HUES48 (cell line): ENCODE measurements at regions not wholly inside any gene's neighbourhood (a gene's known extent, or its start where the extent isn't known, plus 50 kb on each side); places are given as distances from the start of the nearest gene placed in this dataset.
"Not testable (repeated sequence)": the region's sequence is repeated elsewhere in the genome, so short reads cannot be mapped to it uniquely, and the experiment has no call there.

ENCODE experiments used
- H3K27ac ChIP-seq: one replicate; pipeline ENCODE4 v1.7.0; 2013; ENCODE audit warnings: low read depth, low read length, inconsistent platforms
- H3K27me3 ChIP-seq: 2 replicates; pipeline ENCODE4 v1.6.1; 2013; ENCODE audit warnings: mild to moderate bottlenecking, low read length; ENCODE audit not compliant: control insufficient read depth, insufficient read depth
- H3K36me3 ChIP-seq: 2 replicates; pipeline ENCODE4 v1.6.1; 2013; ENCODE audit warnings: low read length; ENCODE audit not compliant: control insufficient read depth, insufficient read depth
- H3K4me1 ChIP-seq: 2 replicates; pipeline ENCODE4 v1.6.1; 2013; ENCODE audit warnings: mild to moderate bottlenecking, low read length; ENCODE audit not compliant: control insufficient read depth, insufficient read depth
- H3K4me3 ChIP-seq: 2 replicates; pipeline ENCODE4 v1.5.1; 2013; ENCODE audit warnings: mild to moderate bottlenecking, low read depth, low read length
- H3K9ac ChIP-seq: 2 replicates; pipeline ENCODE4 v1.6.1; 2013; ENCODE audit warnings: mild to moderate bottlenecking, low read depth, low read length, moderate library complexity
- H3K9me3 ChIP-seq: 2 replicates; pipeline ENCODE4 v1.6.1; 2013; ENCODE audit warnings: low read length; ENCODE audit not compliant: control insufficient read depth, insufficient read depth

DNA sequence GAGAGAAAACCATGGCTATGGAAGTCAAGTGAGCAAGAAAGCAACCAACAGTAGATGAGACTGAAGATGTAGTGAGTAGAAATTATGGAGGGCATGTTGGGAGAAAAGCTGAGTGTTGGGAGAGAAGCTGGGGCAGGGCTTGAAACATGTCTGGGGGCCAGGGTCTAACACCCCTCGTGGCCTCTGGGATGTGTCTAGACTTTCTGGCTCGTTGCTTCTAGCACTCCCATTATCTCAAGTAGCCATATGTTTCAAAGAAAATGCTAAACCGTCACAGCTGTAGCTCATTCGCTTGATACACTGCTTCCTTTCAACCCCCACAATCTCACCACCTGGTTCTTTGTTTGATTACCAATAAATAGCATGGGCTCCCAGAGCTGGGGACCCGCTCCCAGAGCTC is 83.8 kb upstream of the BCHE start:
- Histone ChIP-seq H3K4me1 (no peaks in the 10 kb centered on the region), H3K9ac (no peak overlapping the region), H3K9me3 (no peaks in the 10 kb centered on the region), H3K36me3 (no peaks in the 10 kb centered on the region), H3K4me3 (no peak overlapping the region), H3K27ac (no peak overlapping the region), H3K27me3 (no peaks in the 10 kb centered on the region)

DNA sequence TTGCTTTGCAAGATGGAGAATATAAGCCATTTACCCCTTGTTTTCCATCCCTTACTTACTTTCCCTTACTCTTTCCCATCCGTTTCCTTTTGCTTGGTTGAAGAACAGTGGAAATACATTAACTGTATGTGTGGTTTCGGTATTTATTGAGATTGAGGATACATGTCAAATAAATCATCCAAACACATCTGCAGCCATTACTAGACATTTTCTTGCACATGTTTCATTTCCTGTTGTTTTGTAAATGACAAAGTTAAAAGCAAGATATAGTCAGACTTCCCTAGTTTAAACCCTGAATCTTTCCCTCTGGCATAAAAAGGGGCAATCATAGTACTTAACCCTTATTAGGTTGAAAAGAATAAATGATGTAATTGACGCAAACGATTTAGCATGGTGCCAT is 82.1 kb upstream of the BCHE start:
- no peaks in the 10 kb centered on the region for H3K4me1 ChIP-seq
- H3K4me3 ChIP-seq = no peak overlapping the region
- no peak overlapping the region for H3K9ac ChIP-seq
- no peak overlapping the region for H3K27ac ChIP-seq
- no peaks in the 10 kb centered on the region for H3K27me3 ChIP-seq
- H3K36me3 ChIP-seq = no peaks in the 10 kb centered on the region
- H3K9me3 ChIP-seq = no peaks in the 10 kb centered on the region

DNA sequence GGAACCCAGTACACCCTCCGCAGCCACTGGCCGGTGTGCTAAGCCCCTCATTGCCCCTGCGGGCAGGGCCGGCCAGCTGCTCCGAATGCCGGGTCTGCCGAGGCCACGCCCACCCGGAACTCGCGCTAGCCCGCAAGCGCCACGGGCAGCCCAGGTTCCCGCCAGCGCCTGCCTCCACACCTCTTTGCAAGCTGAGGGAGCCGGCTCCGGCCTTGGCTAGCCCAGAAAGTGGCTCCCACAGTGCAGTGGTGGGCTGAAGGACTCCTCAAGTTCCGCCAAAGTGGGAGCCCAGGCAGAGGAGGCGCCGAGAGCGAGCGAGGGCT is 81.4 kb upstream of the BCHE start:
- Histone ChIP-seq H3K9ac (no peak overlapping the region), H3K4me1 (no peaks in the 10 kb centered on the region), H3K27ac (no peak overlapping the region), H3K27me3 (no peaks in the 10 kb centered on the region), H3K36me3 (no peaks in the 10 kb centered on the region), H3K9me3 (no peaks in the 10 kb centered on the region), H3K4me3 (no peak overlapping the region)

DNA sequence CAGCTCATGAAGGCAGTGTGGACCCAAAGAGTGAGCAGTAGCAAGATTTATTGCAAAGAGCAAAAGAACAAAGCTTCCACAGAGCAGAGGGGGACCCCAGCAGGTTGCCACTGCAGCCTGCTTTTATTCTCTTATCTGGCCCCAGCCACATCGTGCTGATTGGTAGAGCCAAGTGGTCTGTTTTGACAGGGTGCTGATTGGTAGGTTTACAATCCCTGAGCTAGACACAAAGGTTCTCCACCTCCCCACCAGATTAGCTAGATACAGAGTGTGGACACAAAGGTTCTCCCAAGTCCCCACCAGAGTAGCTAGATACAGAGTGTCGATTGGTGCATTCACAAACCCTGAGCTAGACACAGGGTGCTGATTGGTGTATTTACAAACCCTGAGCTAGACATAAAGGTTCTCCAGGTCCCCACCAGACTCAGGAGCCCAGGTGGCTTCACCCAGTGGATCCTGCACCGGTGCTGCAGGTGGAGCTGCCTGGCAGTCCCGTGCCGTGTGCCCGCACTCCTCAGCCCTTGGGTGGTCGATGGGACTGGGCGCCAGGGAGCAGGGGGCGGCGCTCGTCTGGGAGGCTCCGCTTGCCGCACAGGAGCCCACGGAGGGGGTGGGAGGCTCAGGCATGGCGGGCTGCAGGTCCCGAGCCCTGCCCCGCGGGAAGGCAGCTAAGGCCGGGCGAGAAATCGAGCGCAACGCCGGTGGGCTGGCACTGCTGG is 80.9 kb upstream of the BCHE start:
- H3K27me3 ChIP-seq, H3K4me1 ChIP-seq, H3K27ac ChIP-seq, H3K9me3 ChIP-seq, H3K9ac ChIP-seq, H3K4me3 ChIP-seq, H3K36me3 ChIP-seq: not testable (repeated sequence)

DNA sequence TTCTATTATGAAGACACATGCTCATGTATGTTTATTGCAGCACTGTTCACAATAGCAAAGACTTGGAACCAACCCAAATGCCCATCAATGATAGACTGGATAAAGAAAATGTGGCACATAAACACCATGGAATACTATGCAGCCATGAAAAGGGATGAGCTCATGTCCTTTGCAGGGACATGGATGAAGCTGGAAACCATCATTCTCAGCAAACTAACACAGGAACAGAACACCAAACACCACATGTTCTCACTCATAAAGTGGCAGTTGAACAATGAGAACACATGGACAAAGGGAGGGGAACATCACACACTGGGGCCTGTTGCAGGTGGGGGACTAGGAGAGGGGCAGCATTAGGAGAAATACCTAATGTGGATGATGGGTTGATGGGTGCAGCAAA is 77.9 kb upstream of the BCHE start:
- not testable (repeated sequence) for H3K27ac ChIP-seq, H3K36me3 ChIP-seq, H3K9ac ChIP-seq, H3K9me3 ChIP-seq, H3K4me3 ChIP-seq, H3K4me1 ChIP-seq, H3K27me3 ChIP-seq

DNA sequence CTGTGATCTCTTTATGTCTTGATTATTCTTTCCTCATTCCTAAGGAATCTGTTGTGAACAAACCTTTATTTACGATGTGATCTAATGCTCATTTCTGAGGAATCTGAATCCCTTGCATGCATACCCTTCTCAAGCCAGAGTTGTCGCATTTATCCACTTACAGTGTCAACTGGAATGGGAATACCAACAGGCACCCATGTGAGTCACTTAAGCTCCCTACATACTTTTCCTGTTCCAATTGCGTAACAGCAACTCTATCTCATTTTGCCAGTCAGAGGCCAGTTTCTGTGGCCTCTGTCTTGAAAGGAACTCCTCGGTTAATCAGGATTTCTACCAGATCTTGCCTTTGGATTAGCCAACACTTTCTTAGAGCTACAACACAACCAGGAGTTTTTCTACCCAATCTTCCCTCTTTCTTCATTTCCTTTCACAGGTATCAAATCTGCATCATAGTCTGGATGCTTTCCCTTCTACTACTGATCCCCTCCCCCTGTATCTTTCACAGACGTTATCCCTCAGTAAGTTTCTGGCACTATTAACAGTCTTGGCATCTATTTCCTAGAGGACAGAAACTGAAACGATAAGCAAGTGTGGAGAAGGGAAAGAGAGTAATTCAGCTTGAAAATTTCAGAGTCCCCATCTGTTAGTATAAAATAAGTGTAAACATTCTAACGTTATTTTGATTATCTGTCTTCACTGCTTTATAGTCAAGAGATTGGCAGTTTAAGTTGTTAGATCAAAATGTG is 66.8 kb upstream of the BCHE start:
- no peaks in the 10 kb centered on the region for H3K27me3 ChIP-seq
- H3K9me3 ChIP-seq = no peaks in the 10 kb centered on the region
- H3K27ac ChIP-seq = no peak overlapping the region
- H3K4me3 ChIP-seq = no peak overlapping the region
- no peaks in the 10 kb centered on the region for H3K36me3 ChIP-seq
- H3K9ac ChIP-seq = no peak overlapping the region
- peaks cover 15% of the 10 kb centered on the region; the same call in 1 of the 2 replicates for H3K4me1 ChIP-seq

DNA sequence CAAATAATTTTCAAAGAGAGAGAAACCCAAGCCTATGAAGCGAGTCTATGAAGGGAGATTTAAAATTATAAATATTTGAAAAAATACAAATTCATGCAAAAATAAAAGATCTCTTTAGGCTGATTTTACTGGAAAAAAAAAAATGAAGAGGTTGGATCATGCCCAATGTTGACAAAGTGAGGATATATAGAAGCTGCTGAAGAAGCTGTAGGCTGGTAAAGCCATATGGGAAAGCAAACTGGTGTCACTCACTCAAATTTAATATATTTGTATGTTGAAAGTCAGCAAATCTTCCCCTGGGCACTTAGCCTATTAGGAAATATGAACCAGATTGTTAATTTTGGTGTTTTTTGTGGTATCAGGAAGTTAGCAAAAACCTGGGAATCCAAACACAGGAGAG is 61.8 kb upstream of the BCHE start:
- H3K4me3 ChIP-seq = no peak overlapping the region
- H3K36me3 ChIP-seq = no peaks in the 10 kb centered on the region
- peaks cover 11% of the 10 kb centered on the region; the same call in 1 of the 2 replicates for H3K4me1 ChIP-seq
- H3K9me3 ChIP-seq = no peaks in the 10 kb centered on the region
- H3K27me3 ChIP-seq = no peaks in the 10 kb centered on the region
- H3K27ac ChIP-seq = no peak overlapping the region
- no peak overlapping the region for H3K9ac ChIP-seq

DNA sequence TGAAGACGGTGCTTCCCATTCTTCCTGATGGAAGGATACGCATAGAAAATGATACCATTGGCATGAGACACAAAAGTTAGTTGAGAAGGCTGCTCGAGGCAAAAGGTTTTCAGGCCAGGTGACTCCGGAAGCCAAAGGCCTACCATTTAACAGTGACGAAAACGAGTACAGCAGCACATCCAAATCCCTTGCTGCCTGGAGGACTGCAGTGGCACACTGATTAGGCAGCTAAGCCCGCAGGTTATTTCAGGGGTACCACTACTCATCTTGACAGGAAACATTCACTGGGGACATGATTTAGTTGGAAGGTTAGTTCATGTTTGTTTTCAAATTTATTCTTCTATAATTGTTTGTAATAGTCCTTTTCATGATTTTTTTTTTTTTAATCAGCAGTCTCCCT is 59.9 kb upstream of the BCHE start:
- Histone ChIP-seq H3K4me3 (no peak overlapping the region), H3K4me1 (peaks cover 17% of the 10 kb centered on the region), H3K27me3 (no peaks in the 10 kb centered on the region), H3K27ac (no peak overlapping the region), H3K9me3 (no peaks in the 10 kb centered on the region), H3K36me3 (no peaks in the 10 kb centered on the region), H3K9ac (no peak overlapping the region)

DNA sequence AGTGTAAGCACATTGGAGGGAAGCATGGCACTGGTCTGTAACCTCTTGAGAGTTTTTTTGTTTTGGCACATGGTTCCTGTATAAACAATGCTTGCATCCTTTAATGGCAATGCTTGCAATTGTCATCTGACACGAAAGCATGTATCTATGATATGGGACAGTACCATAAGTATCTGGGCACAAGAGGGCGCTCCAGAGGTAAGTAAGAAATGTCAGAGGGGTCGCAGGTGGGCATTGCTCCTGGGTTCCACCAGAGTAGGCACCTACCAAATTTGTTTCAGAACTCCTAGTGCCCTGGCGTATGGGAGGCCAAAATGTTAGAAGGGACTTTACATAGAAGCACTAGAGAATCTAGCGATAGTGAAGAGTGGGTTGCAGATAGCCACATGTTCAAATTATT is 58.7 kb upstream of the BCHE start:
- Histone ChIP-seq H3K27me3 (no peaks in the 10 kb centered on the region), H3K4me3 (no peak overlapping the region), H3K9ac (no peak overlapping the region), H3K9me3 (no peaks in the 10 kb centered on the region), H3K27ac (no peak overlapping the region), H3K36me3 (no peaks in the 10 kb centered on the region), H3K4me1 (peaks cover 29% of the 10 kb centered on the region)

DNA sequence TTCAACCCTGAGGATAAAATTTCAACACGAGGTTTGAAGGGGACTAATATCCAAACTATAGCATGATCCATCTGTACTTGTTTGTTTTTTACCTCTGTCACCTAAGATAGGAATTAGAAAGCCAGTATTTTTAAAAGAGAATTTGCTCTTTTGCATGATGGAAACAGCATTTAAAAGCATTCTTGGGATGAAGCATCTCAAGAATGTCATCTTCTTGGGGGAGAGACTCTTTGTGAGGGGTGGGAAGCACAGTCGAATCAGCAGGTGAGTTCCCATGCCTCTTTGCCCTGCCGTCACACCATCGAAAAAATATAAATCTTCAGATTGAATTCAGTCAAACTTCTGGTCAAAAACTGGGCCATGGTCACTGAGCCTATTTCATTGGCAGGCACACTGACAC is 55.3 kb upstream of the BCHE start:
- no peak overlapping the region for H3K27ac ChIP-seq
- peak overlapping the region; percentile 45; the same call in 1 of the 2 replicates for H3K9ac ChIP-seq
- no peaks in the 10 kb centered on the region for H3K9me3 ChIP-seq
- no peaks in the 10 kb centered on the region for H3K36me3 ChIP-seq
- no peaks in the 10 kb centered on the region for H3K27me3 ChIP-seq
- H3K4me1 ChIP-seq = peaks cover 31% of the 10 kb centered on the region
- H3K4me3 ChIP-seq = peak overlapping the region; percentile 33; the same call in 1 of the 2 replicates
